Bronchial epithelial cell (primary cell): ENCODE measurements at regions not wholly inside any gene's neighbourhood (a gene's known extent, or its start where the extent isn't known, plus 50 kb on each side); places are given as distances from the start of the nearest gene placed in this dataset.

Experiments
- DNase-seq: peaks from one replicate; pipeline ENCODE4 v3.0.0-alpha.2; 2010; ENCODE audit warnings: low read depth
- FAIRE-seq: peaks from 2 replicates; lab custom pipeline; 2011; peaks lifted over from hg19 to GRCh38; lab: Jason Lieb, UNC
- H3K27me3 ChIP-seq: 2 replicates; pipeline ENCODE4 v1.5.1; 2011; ENCODE audit warnings: low read length; ENCODE audit not compliant: control insufficient read depth, insufficient read depth
- H3K36me3 ChIP-seq: 2 replicates; pipeline ENCODE4 v1.5.1; 2011; ENCODE audit warnings: low read length; ENCODE audit not compliant: control insufficient read depth, insufficient read depth
- H3K4me3 ChIP-seq: 2 replicates; pipeline ENCODE4 v1.5.1; 2011; ENCODE audit warnings: mild to moderate bottlenecking, low read depth, low read length, control low read depth
- TF ChIP-seq, protein P1 (sequence below): IDR thresholded peaks from 2 replicates; pipeline ENCODE4 v1.5.1; 2011; ENCODE audit warnings: mild to moderate bottlenecking, moderate library complexity, low read length, control low read depth, inconsistent platforms; ENCODE audit not compliant: insufficient read depth, severe bottlenecking

DNA sequence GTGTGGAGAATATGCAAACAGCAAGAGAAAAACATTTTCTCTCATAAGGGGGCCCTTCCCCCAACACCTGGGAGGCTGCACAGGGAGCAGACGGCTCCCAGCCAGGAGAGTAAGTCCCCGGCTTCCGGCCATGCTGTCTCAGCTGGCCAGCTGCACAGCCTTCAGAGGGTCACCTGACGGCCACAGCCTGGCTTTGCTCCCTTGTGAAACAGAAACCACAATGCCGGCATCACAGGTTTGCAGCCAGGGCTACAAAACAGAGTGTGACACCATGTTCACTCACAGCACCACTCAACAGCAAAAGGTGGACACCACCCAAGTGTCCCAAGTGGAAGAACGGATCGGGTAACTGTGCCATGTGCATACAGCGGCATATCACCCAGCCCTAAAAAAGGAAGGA is 86.9 kb upstream of the GPC1 start:
- FAIRE-seq (no peak), DNase-seq (no peak)
- no peaks in the 10 kb centered on the region for H3K27me3 ChIP-seq
- H3K4me3 ChIP-seq, result no peak overlapping the region
- H3K36me3 ChIP-seq, result no peaks in the 10 kb centered on the region
- TF ChIP-seq, protein P1, sequence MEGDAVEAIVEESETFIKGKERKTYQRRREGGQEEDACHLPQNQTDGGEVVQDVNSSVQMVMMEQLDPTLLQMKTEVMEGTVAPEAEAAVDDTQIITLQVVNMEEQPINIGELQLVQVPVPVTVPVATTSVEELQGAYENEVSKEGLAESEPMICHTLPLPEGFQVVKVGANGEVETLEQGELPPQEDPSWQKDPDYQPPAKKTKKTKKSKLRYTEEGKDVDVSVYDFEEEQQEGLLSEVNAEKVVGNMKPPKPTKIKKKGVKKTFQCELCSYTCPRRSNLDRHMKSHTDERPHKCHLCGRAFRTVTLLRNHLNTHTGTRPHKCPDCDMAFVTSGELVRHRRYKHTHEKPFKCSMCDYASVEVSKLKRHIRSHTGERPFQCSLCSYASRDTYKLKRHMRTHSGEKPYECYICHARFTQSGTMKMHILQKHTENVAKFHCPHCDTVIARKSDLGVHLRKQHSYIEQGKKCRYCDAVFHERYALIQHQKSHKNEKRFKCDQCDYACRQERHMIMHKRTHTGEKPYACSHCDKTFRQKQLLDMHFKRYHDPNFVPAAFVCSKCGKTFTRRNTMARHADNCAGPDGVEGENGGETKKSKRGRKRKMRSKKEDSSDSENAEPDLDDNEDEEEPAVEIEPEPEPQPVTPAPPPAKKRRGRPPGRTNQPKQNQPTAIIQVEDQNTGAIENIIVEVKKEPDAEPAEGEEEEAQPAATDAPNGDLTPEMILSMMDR, result no peak

DNA sequence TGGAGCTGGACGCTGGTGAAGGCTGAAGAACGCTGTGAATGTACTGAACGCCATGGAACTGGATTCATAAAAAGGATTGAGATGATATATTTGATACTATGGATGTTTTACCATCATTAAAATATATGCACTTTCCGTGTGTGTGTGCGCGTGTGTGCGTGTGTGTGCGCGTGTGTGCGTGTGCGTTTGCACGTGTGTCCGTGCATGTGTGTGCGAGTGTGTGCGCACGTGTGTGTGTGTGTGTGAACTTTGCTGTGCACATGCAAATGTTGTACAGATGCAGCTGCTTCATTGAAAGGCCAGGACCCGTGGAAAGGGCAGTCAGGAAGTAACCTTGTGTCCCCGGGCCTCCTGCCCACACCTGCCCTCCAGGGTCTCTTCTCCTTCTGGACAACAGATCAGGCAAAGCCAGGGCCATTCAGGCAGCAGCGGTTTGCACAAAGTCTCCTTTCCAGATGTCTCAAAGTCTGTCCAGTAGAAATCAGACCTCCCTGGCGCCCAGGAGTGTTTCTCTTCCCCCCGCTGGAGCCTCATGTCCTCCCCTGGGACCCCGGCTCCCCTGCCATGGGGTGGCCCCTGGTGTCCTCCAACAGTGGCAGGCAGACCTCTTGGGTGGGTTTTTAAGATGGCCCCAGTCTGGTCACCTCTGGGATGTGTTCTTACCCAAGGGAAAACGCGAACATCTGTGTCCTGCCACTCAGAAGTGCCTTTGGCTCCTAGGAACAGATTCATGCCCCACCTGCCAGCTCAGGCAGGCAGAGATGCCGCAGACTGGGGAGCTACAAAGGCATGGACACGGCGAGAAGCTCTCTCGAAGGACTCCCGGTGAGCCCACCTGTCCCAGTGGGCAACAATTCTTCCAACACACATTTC is 86.1 kb upstream of the GPC1 start:
- TF ChIP-seq, protein P1, result no peak
- no peak for FAIRE-seq
- H3K36me3 ChIP-seq, result no peaks in the 10 kb centered on the region
- H3K27me3 ChIP-seq, result no peaks in the 10 kb centered on the region
- DNase-seq, result no peak
- H3K4me3 ChIP-seq, result no peak overlapping the region

DNA sequence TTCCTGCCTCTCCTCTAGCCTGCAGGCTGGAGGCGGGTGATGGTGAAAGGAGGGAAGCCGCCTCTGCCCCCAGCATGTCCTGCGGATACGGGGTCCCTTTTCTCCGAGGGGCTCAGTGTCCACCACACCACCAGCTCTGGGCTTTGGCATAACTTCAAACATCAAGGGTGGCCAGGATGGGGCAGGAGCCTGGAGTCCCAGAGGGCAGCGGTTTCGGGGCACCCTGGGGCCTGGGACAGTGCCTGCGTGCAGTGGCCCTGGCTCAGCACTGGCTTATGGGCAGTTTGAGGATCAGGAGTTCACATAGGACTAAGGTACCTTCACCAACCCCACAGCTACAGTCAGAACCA is 85.5 kb upstream of the GPC1 start:
- FAIRE-seq (no peak), DNase-seq (no peak)
- H3K27me3 ChIP-seq, result no peaks in the 10 kb centered on the region
- TF ChIP-seq, protein P1, result no peak
- no peak overlapping the region for H3K4me3 ChIP-seq
- no peaks in the 10 kb centered on the region for H3K36me3 ChIP-seq

DNA sequence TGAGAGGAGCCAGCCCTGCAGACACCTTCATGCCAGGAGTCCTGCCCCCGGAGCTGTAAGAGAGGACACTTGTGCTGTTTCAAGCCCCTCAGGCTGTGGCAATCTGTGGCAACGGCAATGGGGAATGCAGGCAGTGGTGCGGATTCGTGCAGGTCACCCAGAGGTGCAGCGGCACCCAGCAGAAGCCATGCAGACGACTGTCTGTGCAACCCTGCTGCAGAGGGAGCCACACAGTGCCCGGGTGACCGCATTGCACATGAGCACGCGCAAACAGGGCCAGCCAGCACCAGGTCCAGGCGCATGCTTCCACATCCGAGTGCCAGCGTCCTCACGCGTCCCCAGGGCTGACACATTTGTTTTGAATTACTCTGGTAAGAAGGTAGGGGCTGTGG is 84.8 kb upstream of the GPC1 start:
- Histone ChIP-seq H3K27me3 (no peaks in the 10 kb centered on the region), H3K4me3 (no peak overlapping the region), H3K36me3 (no peaks in the 10 kb centered on the region)
- TF ChIP-seq, protein P1, result no peak
- FAIRE-seq, result no peak
- no peak for DNase-seq

DNA sequence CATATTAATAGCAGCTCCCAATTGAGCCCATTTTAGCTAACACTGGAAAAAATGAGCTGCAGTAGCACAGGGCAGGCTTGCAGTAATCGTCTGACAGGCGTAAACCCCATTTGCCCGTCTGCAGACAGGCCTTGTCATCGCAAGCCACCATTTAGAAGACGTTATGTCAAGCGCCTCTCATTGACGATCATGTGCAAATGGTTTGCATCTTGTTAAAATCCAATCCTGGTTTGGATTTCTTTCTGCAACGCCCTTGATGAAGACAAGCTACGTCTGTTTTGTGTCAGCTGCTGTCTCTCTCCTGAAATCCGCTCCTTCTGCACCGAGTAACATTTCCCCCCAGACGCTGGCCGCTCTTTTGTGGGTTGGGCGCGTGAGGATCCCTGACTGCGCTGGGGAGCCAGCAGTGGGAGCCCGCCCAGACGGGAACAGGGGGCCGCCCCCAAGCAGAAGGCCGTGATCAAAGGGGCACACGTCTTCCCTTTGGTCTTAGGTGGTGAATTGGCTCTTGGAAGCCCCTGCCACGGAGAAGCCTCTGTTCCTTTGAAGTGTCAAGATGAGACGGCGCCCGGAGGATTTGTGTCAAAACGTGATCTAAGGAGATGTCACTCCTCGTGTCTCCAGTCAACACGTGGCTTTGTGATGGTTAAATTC is 84.2 kb upstream of the GPC1 start:
- FAIRE-seq (no peak), DNase-seq (no peak)
- TF ChIP-seq, protein P1, result no peak
- H3K36me3 ChIP-seq, result no peaks in the 10 kb centered on the region
- H3K27me3 ChIP-seq, result no peaks in the 10 kb centered on the region
- no peak overlapping the region for H3K4me3 ChIP-seq
